RWPE2 (cell line): ENCODE measurements at regions not wholly inside any gene's neighbourhood (a gene's known extent, or its start where the extent isn't known, plus 50 kb on each side); places are given as distances from the start of the nearest gene placed in this dataset.

ENCODE experiments used
- ATAC-seq: fragments of 200-7000 bp; cut with Tn5 transposase; 3 replicates; pipeline ENCODE4 v1.9.1; 2021; ENCODE audit warnings: low read depth
- DNase-seq: peaks from one replicate; pipeline ENCODE4 v3.0.0-alpha.2; 2020; ENCODE audit warnings: low spot score
- H3K27ac ChIP-seq: fragments of 450-650 bp; 2 replicates; pipeline ENCODE4 v1.5.1; 2017; ENCODE audit warnings: mild to moderate bottlenecking; ENCODE audit not compliant: poor library complexity, severe bottlenecking
- H3K27me3 ChIP-seq: fragments of 250-450 bp; sonication (Bioruptor Pico); 2 replicates; pipeline ENCODE4 v1.5.1; 2021; ENCODE audit warnings: mild to moderate bottlenecking, moderate library complexity; ENCODE audit not compliant: insufficient read depth, poor library complexity, severe bottlenecking
- H3K36me3 ChIP-seq: fragments of 250-450 bp; sonication (Bioruptor Pico); 2 replicates; pipeline ENCODE4 v1.5.1; 2020; ENCODE audit warnings: low read depth, mild to moderate bottlenecking, moderate library complexity
- H3K4me1 ChIP-seq: fragments of 250-450 bp; sonication (Bioruptor Pico); 2 replicates; pipeline ENCODE4 v1.5.1; 2021; ENCODE audit warnings: mild to moderate bottlenecking, moderate library complexity; ENCODE audit not compliant: insufficient read depth, poor library complexity, severe bottlenecking
- H3K4me3 ChIP-seq: fragments of 250-450 bp; sonication (Bioruptor Pico); 2 replicates; pipeline ENCODE4 v1.5.1; 2021; ENCODE audit warnings: mild to moderate bottlenecking, moderate library complexity; ENCODE audit not compliant: severe bottlenecking
- H3K9me3 ChIP-seq: fragments of 250-450 bp; sonication (Bioruptor Pico); 2 replicates; pipeline ENCODE4 v1.5.1; 2021; ENCODE audit warnings: mild to moderate bottlenecking, moderate library complexity; ENCODE audit not compliant: severe bottlenecking
- CTCF ChIP-seq: fragments of 450-650 bp; IDR thresholded peaks from one replicate; pipeline ENCODE4 v1.5.1; 2017; ENCODE audit warnings: mild to moderate bottlenecking, moderate library complexity; ENCODE audit not compliant: poor library complexity, severe bottlenecking

GRCh38 chr2:106280722-106281446 is 86.8 kb upstream of the UXS1 start:
- ATAC-seq = no peak
- Histone ChIP-seq H3K4me1 (no peaks in the 10 kb centered on the region), H3K9me3 (no peaks in the 10 kb centered on the region), H3K27ac (no peak overlapping the region), H3K27me3 (no peaks in the 10 kb centered on the region), H3K4me3 (no peak overlapping the region), H3K36me3 (no peaks in the 10 kb centered on the region)
- TF ChIP-seq CTCF = no peak
- no peak for DNase-seq

DNA sequence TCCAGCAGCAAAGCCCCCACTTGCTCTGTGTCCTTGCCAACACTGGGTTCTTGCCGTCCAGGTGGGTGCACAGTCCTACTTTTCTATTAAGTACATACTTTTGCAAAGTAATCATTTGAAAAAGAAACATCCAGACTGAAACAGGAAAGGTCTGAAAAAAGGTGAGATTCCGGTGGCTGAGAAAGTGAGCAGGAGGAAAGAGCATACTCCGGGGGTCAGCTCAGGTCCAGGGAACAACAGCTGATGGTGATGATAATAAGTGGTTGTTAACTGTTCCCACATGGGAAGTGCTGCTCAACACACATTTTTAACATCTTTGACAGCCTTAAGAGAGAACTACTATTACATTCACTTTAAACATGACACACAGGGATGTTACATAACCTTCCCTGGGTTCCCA is 86.1 kb upstream of the UXS1 start:
- Histone ChIP-seq H3K36me3 (no peaks in the 10 kb centered on the region), H3K9me3 (no peaks in the 10 kb centered on the region), H3K27me3 (no peaks in the 10 kb centered on the region), H3K4me1 (no peaks in the 10 kb centered on the region), H3K4me3 (no peak overlapping the region), H3K27ac (no peak overlapping the region)
- no peak for TF ChIP-seq CTCF
- DNase-seq (no peak), ATAC-seq (no peak)

DNA sequence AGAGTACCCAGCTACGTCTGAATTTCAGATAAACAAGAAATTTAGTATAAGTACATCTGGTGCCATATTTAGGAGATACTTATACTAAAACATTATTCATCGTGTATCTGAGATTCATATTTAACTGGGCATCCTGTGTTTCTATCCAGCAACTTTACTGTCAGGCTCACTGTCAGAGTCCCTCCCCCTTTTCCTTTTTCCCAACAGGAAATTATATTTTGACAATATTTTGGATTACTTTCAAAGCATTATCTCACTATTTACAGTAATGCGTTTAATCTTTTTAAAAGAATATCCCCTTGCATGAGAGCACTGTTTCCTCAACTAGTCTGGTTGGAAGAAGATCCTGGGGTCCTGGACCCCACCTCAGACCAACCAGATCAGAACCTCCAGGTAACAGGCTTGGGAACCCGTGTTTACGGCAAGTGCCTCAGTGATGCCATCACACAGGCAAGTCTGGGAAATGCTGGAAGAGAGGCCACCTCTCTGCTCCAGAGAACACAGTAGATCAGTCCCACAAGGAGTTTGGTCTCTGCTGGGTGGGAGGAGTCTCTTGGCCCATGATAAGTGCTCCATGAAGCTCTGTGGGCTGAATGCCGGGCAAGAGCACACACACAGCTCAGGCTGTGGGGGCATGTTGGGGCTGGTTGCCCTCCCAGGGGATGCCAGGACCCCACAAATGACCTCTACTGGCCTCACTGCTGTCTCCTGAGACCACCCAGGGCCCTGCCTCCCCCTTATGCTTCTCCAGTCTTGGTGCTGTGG is 84.2 kb upstream of the UXS1 start:
- ATAC-seq (no peak), DNase-seq (no peak)
- Histone ChIP-seq H3K27me3 (no peaks in the 10 kb centered on the region), H3K4me3 (no peak overlapping the region), H3K36me3 (no peaks in the 10 kb centered on the region), H3K9me3 (no peaks in the 10 kb centered on the region), H3K4me1 (no peaks in the 10 kb centered on the region), H3K27ac (no peak overlapping the region)
- TF ChIP-seq CTCF = no peak

DNA sequence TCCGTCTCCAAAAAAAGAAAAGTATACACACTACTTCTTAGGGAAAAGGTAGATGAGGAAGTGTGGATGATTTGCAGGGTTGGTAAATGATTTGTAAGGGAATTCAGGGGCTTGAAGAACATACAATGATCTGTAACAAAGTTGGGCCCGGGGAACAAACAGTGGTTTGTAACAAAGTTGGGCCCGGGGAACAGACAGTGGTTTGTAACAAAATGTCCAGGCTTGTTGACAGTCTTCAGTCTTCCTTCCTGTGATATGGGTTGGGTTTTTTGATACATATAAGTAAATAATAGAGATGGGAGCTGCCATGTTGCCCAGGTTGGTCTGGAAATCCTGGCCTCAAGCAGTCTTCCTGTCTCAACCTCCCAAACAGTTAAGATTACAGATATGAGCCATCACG is 83.3 kb upstream of the UXS1 start:
- no peak for ATAC-seq
- Histone ChIP-seq H3K27me3 (no peaks in the 10 kb centered on the region), H3K4me3 (no peak overlapping the region), H3K27ac (no peak overlapping the region), H3K9me3 (peaks cover 3% of the 10 kb centered on the region), H3K4me1 (no peaks in the 10 kb centered on the region), H3K36me3 (no peaks in the 10 kb centered on the region)
- TF ChIP-seq CTCF = no peak
- no peak for DNase-seq

GRCh38 chr2:106275971-106276370 is 81.9 kb upstream of the UXS1 start:
- H3K4me1 ChIP-seq = peaks cover 4% of the 10 kb centered on the region
- ATAC-seq = no peak
- no peaks in the 10 kb centered on the region for H3K36me3 ChIP-seq
- no peak for DNase-seq
- no peak for TF ChIP-seq CTCF
- no peak overlapping the region for H3K27ac ChIP-seq
- H3K9me3 ChIP-seq = peaks cover 3% of the 10 kb centered on the region
- no peak overlapping the region for H3K4me3 ChIP-seq
- no peaks in the 10 kb centered on the region for H3K27me3 ChIP-seq
